ENCODE measurements at regions not wholly inside any gene's neighbourhood (a gene's known extent, or its start where the extent isn't known, plus 50 kb on each side); places are given as distances from the start of the nearest gene placed in this dataset.
"Not testable (repeated sequence)": the region's sequence is repeated elsewhere in the genome, so short reads cannot be mapped to it uniquely, and the experiment has no call there.

DNA sequence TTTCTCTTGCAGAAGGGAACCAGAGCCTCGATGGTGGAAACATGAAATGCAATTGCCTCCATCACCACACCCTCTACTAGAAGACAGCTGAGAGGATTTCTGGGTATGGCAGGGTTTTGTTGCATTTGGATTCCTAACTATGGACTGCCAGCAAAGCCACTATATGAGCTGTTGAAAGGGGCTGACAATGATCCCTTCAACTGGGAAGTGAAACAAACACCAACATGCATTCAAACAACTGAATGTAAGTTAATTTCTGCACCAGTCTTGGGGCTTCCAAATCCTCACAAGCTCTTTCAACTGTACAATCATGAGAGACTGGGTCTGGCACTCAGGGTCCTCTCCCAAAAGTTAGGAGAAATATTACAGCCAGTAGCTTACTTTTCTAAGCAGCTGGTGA lies 116.7 kb upstream of the PLCL2 start:
- no peak for DNase-seq (ENCODE audit: extremely low spot score)
- CTCF ChIA-PET: no interaction called here
- TF ChIP-seq FOXK2 (IDR thresholded peaks at IDR 0.05): no peak
- POLR2A ChIA-PET: no interaction called here

DNA sequence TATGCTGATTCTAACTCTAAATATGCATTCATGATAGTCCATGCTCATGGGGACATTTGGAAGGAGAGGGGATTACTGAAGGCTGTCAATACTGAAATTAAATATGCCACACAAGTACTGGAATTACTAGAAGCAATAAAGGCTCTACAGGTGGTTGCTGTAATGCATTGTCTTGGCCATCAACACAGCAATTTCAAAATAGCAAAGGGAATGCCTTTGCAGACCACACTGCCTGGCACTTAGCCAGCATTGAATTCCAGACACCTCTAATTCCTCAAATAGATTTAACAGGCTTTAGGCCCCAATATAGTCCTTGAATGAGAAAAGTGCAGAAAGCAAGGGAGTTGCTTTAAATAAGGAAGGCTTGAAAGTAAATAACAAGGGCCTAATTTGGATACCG lies 115.8 kb upstream of the PLCL2 start:
- DNase-seq (ENCODE audit: extremely low spot score): no peak
- POLR2A ChIA-PET: no interaction called here
- CTCF ChIA-PET: no interaction called here
- TF ChIP-seq LEF1 (IDR thresholded peaks at IDR 0.05; ENCODE audit: borderline replicate concordance) (no peak), NFRKB (IDR thresholded peaks at IDR 0.05) (no peak), SUZ12 (IDR thresholded peaks at IDR 0.05) (no peak), FOXA1 (IDR thresholded peaks at IDR 0.05) (no peak), ELF4 (IDR thresholded peaks at IDR 0.05) (no peak), L3MBTL2 (conservative IDR thresholded peaks at IDR 0.05) (no peak), TARDBP (IDR thresholded peaks at IDR 0.05) (no peak), PKNOX1 (IDR thresholded peaks at IDR 0.05) (no peak), HDGF (IDR thresholded peaks at IDR 0.05; ENCODE audit: borderline replicate concordance) (no peak), BHLHE40 (IDR thresholded peaks at IDR 0.05; ENCODE audit: borderline replicate concordance) (no peak), CTBP1 (IDR thresholded peaks at IDR 0.05; ENCODE audit: borderline replicate concordance) (no peak), ARNT (IDR thresholded peaks at IDR 0.05) (no peak), FOXK2 (IDR thresholded peaks at IDR 0.05) (no peak), SP1 (IDR thresholded peaks at IDR 0.05) (no peak)

- DNase-seq (ENCODE audit: extremely low spot score): no peak
- TF ChIP-seq FOXA1 (IDR thresholded peaks at IDR 0.05): no peak
- TF ChIP-seq CTBP1 (IDR thresholded peaks at IDR 0.05; ENCODE audit: borderline replicate concordance): no peak
- TF ChIP-seq ZNF384 (IDR thresholded peaks at IDR 0.05): no peak
- TF ChIP-seq ARNT (IDR thresholded peaks at IDR 0.05): no peak
- TF ChIP-seq ELF4 (IDR thresholded peaks at IDR 0.05): no peak
- TF ChIP-seq L3MBTL2 (conservative IDR thresholded peaks at IDR 0.05): no peak
- no peak for TF ChIP-seq TARDBP (IDR thresholded peaks at IDR 0.05)
- TF ChIP-seq FOXK2 (IDR thresholded peaks at IDR 0.05): no peak
- TF ChIP-seq NFRKB (IDR thresholded peaks at IDR 0.05): no peak
- no peak for TF ChIP-seq SUZ12 (IDR thresholded peaks at IDR 0.05)
- TF ChIP-seq SP1 (IDR thresholded peaks at IDR 0.05): no peak
- TF ChIP-seq LEF1 (IDR thresholded peaks at IDR 0.05; ENCODE audit: borderline replicate concordance): no peak
- TF ChIP-seq PKNOX1 (IDR thresholded peaks at IDR 0.05): no peak
- no peak for TF ChIP-seq BHLHE40 (IDR thresholded peaks at IDR 0.05; ENCODE audit: borderline replicate concordance)
- no peak for TF ChIP-seq FOXM1 (IDR thresholded peaks at IDR 0.05; ENCODE audit: borderline replicate concordance)
- no peak for TF ChIP-seq HDGF (IDR thresholded peaks at IDR 0.05; ENCODE audit: borderline replicate concordance)
- ChIA-PET CTCF (no interaction called here), POLR2A (no interaction called here)
Observed at GRCh38 chr3:16769525-16769924, 115.2 kb upstream of the PLCL2 start.

DNA sequence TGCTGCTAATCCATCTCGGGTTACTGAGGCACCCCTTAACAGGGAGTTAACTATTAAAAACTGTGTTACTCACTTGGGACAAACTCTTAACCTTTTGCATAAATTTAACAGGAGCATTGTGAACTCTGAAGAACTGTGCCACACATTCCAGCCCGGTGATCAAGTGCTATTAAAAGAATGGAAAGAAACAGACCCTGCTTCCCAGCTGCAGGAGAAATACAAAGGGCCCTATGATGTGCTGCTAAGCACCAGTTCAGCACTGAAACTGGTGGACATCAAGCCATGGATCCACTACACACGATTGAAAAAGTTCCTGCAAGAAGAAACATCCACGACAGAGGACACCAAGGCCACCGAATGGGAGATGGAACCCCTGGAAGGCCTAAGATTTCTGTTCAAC lies 114.7 kb upstream of the PLCL2 start:
- no peak for DNase-seq (ENCODE audit: extremely low spot score)
- CTCF ChIA-PET: no interaction called here

DNA sequence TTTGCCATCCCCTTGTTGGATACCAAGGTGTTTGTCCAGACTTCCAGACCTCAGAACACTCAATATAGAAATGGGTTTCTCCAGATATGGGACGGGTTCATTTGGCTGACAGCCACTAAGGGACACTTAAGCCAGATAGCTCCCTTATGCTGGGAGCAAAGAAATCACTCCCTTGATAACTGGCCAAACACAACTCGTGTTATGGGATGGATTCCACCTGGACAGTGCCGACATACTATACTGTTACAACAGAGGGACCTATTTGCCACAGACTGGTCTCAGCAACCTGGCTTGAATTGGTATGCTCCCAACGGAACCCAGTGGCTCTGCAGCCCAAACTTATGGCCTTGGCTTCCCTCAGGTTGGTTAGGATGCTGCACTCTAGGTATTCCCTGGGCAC lies 114.0 kb upstream of the PLCL2 start:
- no peak for DNase-seq (ENCODE audit: extremely low spot score)
- CTCF ChIA-PET: no interaction called here
- no peak for TF ChIP-seq NFRKB (IDR thresholded peaks at IDR 0.05)
- no peak for TF ChIP-seq ELF4 (IDR thresholded peaks at IDR 0.05)
- no peak for TF ChIP-seq FOXK2 (IDR thresholded peaks at IDR 0.05)
- TF ChIP-seq TARDBP (IDR thresholded peaks at IDR 0.05): no peak
- TF ChIP-seq L3MBTL2 (conservative IDR thresholded peaks at IDR 0.05): no peak
- TF ChIP-seq LEF1 (IDR thresholded peaks at IDR 0.05; ENCODE audit: borderline replicate concordance): no peak
- TF ChIP-seq ARNT (IDR thresholded peaks at IDR 0.05): no peak
- no peak for TF ChIP-seq CTBP1 (IDR thresholded peaks at IDR 0.05; ENCODE audit: borderline replicate concordance)
- TF ChIP-seq PKNOX1 (IDR thresholded peaks at IDR 0.05): no peak
- TF ChIP-seq SUZ12 (IDR thresholded peaks at IDR 0.05): no peak
- TF ChIP-seq FOXA1 (IDR thresholded peaks at IDR 0.05): no peak
- TF ChIP-seq SP1 (IDR thresholded peaks at IDR 0.05): no peak
- TF ChIP-seq FOXM1 (IDR thresholded peaks at IDR 0.05; ENCODE audit: borderline replicate concordance): no peak
- no peak for TF ChIP-seq ZNF384 (IDR thresholded peaks at IDR 0.05)
- TF ChIP-seq HDGF (IDR thresholded peaks at IDR 0.05; ENCODE audit: borderline replicate concordance): no peak
- no peak for TF ChIP-seq BHLHE40 (IDR thresholded peaks at IDR 0.05; ENCODE audit: borderline replicate concordance)
- POLR2A ChIA-PET: no interaction called here

More for the DNA sequence above, 114.7 kb upstream of the PLCL2 start:
- TF ChIP-seq SP1 (IDR thresholded peaks at IDR 0.05): no peak
- TF ChIP-seq TARDBP (IDR thresholded peaks at IDR 0.05): no peak
- no peak for TF ChIP-seq SUZ12 (IDR thresholded peaks at IDR 0.05)
- no peak for TF ChIP-seq FOXM1 (IDR thresholded peaks at IDR 0.05; ENCODE audit: borderline replicate concordance)
- no peak for TF ChIP-seq NFRKB (IDR thresholded peaks at IDR 0.05)
- TF ChIP-seq HDGF (IDR thresholded peaks at IDR 0.05; ENCODE audit: borderline replicate concordance): no peak
- no peak for TF ChIP-seq ELF4 (IDR thresholded peaks at IDR 0.05)
- TF ChIP-seq LEF1 (IDR thresholded peaks at IDR 0.05; ENCODE audit: borderline replicate concordance): no peak
- TF ChIP-seq FOXA1 (IDR thresholded peaks at IDR 0.05): no peak
- TF ChIP-seq BHLHE40 (IDR thresholded peaks at IDR 0.05; ENCODE audit: borderline replicate concordance): no peak
- no peak for TF ChIP-seq ARNT (IDR thresholded peaks at IDR 0.05)
- no peak for TF ChIP-seq PKNOX1 (IDR thresholded peaks at IDR 0.05)
- no peak for TF ChIP-seq CTBP1 (IDR thresholded peaks at IDR 0.05; ENCODE audit: borderline replicate concordance)
- TF ChIP-seq FOXK2 (IDR thresholded peaks at IDR 0.05): no peak
- no peak for TF ChIP-seq L3MBTL2 (conservative IDR thresholded peaks at IDR 0.05)
- TF ChIP-seq ZNF384 (IDR thresholded peaks at IDR 0.05): no peak
- POLR2A ChIA-PET: no interaction called here

DNA sequence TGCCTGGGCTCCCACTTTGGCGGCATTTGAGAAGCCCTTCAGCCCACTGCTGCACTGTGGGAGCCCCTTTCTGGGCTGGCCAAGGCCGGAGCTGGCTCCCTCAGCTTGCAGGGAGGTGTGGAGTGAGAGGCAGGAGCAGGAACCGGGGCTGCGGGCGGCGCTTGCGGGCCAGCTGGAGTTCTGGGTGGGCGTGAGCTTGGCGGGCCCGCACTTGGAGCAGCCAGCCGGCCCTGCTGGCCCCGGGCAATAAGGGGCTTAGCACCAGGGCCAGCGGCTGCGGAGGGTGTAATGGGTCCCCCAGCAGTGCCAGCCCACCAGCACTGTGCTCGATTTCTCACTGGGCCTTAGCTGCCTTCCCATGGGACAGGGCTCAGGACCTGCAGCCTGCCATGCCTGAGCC lies 111.2 kb upstream of the PLCL2 start:
- CTCF ChIA-PET; POLR2A ChIA-PET; DNase-seq (ENCODE audit: extremely low spot score): not testable (repeated sequence)

- CTCF ChIA-PET; POLR2A ChIA-PET; DNase-seq (ENCODE audit: extremely low spot score): not testable (repeated sequence)
Observed at GRCh38 chr3:16774536-16774935, 110.2 kb upstream of the PLCL2 start.

All from HEK293T (cell line).